ENCODE measurements at regions not wholly inside any gene's neighbourhood (a gene's known extent, or its start where the extent isn't known, plus 50 kb on each side); places are given as distances from the start of the nearest gene placed in this dataset.
A peak's percentile ranks its signal among the peaks of the same experiment; 100 is the strongest.

GRCh38 chr10:107585630-107586029 lies 421.1 kb upstream of the SORCS1 start:
- H3K4me3 ChIP-seq: no peak overlapping the region
- TF ChIP-seq, protein P1, sequence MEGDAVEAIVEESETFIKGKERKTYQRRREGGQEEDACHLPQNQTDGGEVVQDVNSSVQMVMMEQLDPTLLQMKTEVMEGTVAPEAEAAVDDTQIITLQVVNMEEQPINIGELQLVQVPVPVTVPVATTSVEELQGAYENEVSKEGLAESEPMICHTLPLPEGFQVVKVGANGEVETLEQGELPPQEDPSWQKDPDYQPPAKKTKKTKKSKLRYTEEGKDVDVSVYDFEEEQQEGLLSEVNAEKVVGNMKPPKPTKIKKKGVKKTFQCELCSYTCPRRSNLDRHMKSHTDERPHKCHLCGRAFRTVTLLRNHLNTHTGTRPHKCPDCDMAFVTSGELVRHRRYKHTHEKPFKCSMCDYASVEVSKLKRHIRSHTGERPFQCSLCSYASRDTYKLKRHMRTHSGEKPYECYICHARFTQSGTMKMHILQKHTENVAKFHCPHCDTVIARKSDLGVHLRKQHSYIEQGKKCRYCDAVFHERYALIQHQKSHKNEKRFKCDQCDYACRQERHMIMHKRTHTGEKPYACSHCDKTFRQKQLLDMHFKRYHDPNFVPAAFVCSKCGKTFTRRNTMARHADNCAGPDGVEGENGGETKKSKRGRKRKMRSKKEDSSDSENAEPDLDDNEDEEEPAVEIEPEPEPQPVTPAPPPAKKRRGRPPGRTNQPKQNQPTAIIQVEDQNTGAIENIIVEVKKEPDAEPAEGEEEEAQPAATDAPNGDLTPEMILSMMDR (IDR thresholded peaks at IDR 0.05): no peak
- no peaks in the 10 kb centered on the region for H3K36me3 ChIP-seq
- H3K4me1 ChIP-seq: no peaks in the 10 kb centered on the region
- H3K27ac ChIP-seq: no peak overlapping the region
- H3K27me3 ChIP-seq: no peaks in the 10 kb centered on the region
- peak; percentile 19 for DNase-seq
- H3K9ac ChIP-seq (ENCODE audit: low read depth in 2 of 2, low read length in 2 of 2): no peak overlapping the region
- intact Hi-C loops (cut with DNase I): no loop called here
- no peaks in the 10 kb centered on the region for H3K9me3 ChIP-seq

DNA sequence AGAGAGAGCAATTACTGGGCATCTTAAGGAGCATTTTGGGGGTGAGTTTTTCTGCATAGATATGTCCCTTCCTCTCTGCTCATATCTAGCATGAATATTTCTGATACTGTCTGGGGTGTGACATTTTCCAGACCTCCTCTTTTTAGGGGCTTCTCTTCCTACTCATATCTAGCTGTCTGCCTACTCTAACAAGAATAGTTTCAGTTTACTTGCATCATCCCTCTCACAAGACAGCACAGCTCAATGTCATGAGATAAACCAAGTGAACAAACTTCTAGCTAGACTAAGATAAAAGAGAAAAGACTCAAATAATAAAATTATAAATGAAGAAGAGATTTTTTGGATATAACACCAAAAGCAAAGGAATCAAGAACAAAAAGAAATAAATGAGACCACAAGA lies 419.5 kb upstream of the SORCS1 start:
- Histone ChIP-seq H3K4me1 (no peaks in the 10 kb centered on the region), H3K27ac (no peak overlapping the region), H3K27me3 (no peaks in the 10 kb centered on the region), H3K36me3 (no peaks in the 10 kb centered on the region), H3K9me3 (no peaks in the 10 kb centered on the region), H3K4me3 (no peak overlapping the region), H3K9ac (ENCODE audit: low read depth in 2 of 2, low read length in 2 of 2) (no peak overlapping the region)
- DNase-seq: no peak
- intact Hi-C loops (cut with DNase I): no loop called here
- TF ChIP-seq, protein P1 (IDR thresholded peaks at IDR 0.05): no peak

DNA sequence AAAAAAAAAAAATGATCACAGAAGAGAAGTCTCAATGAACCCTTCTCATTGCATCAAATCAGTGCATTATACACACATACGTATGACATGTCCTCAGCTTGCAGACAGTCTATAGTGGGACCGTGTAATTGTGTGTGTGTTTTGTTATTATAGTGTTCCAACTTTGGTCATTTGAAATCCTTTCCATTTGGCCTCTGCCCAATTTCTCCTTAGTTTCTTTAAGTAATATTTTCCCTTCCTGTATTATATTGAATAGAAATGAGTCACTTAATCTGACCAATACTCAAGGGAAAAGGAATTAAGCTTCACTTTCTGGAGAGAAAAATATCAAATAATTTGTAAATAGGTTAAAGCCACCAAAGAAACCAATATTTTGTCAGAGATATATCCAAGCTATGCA lies 415.5 kb upstream of the SORCS1 start:
- no peaks in the 10 kb centered on the region for H3K36me3 ChIP-seq
- H3K27ac ChIP-seq: no peak overlapping the region
- no peaks in the 10 kb centered on the region for H3K9me3 ChIP-seq
- H3K9ac ChIP-seq (ENCODE audit: low read depth in 2 of 2, low read length in 2 of 2): no peak overlapping the region
- intact Hi-C loops (cut with DNase I): no loop called here
- H3K4me1 ChIP-seq: no peaks in the 10 kb centered on the region
- no peak overlapping the region for H3K4me3 ChIP-seq
- DNase-seq: no peak
- TF ChIP-seq, protein P1 (IDR thresholded peaks at IDR 0.05): no peak
- H3K27me3 ChIP-seq: no peaks in the 10 kb centered on the region

- no peak for DNase-seq
- Histone ChIP-seq H3K4me3 (no peak overlapping the region), H3K27ac (no peak overlapping the region), H3K27me3 (no peaks in the 10 kb centered on the region), H3K9ac (ENCODE audit: low read depth in 2 of 2, low read length in 2 of 2) (no peak overlapping the region), H3K4me1 (no peaks in the 10 kb centered on the region), H3K9me3 (no peaks in the 10 kb centered on the region), H3K36me3 (no peaks in the 10 kb centered on the region)
- TF ChIP-seq, protein P1 (IDR thresholded peaks at IDR 0.05): no peak
- intact Hi-C loops (cut with DNase I): no loop called here
Measured at GRCh38 chr10:107577221-107577620, 412.7 kb upstream of the SORCS1 start.

GRCh38 chr10:107576746-107577145 lies 412.2 kb upstream of the SORCS1 start:
- Histone ChIP-seq H3K4me3 (no peak overlapping the region), H3K27me3 (no peaks in the 10 kb centered on the region), H3K9me3 (no peaks in the 10 kb centered on the region), H3K4me1 (no peaks in the 10 kb centered on the region), H3K9ac (ENCODE audit: low read depth in 2 of 2, low read length in 2 of 2) (no peak overlapping the region), H3K27ac (no peak overlapping the region), H3K36me3 (no peaks in the 10 kb centered on the region)
- intact Hi-C loops (cut with DNase I): no loop called here
- TF ChIP-seq, protein P1 (IDR thresholded peaks at IDR 0.05): no peak
- no peak for DNase-seq

- H3K4me1 ChIP-seq: no peaks in the 10 kb centered on the region
- no peak overlapping the region for H3K27ac ChIP-seq
- H3K27me3 ChIP-seq: no peaks in the 10 kb centered on the region
- intact Hi-C loops (cut with DNase I): no loop called here
- DNase-seq: no peak
- TF ChIP-seq, protein P1 (IDR thresholded peaks at IDR 0.05): no peak
- H3K36me3 ChIP-seq: no peaks in the 10 kb centered on the region
- H3K4me3 ChIP-seq: no peak overlapping the region
- no peaks in the 10 kb centered on the region for H3K9me3 ChIP-seq
- H3K9ac ChIP-seq (ENCODE audit: low read depth in 2 of 2, low read length in 2 of 2): no peak overlapping the region
Measured at GRCh38 chr10:107565014-107565413, 400.5 kb upstream of the SORCS1 start.

Measured in colonic mucosa (tissue), 4 donors.